Ishikawa (cell line): ENCODE measurements at regions not wholly inside any gene's neighbourhood (a gene's known extent, or its start where the extent isn't known, plus 50 kb on each side); places are given as distances from the start of the nearest gene placed in this dataset.

Experiments
- RAD21 ChIP-seq: IDR thresholded peaks from 2 replicates; pipeline ENCODE4 v1.6.1; 2012; ENCODE audit warnings: low read depth
- YY1 ChIP-seq: IDR thresholded peaks from 2 replicates; pipeline ENCODE4 v1.6.1; 2012; ENCODE audit warnings: low read depth

DNA sequence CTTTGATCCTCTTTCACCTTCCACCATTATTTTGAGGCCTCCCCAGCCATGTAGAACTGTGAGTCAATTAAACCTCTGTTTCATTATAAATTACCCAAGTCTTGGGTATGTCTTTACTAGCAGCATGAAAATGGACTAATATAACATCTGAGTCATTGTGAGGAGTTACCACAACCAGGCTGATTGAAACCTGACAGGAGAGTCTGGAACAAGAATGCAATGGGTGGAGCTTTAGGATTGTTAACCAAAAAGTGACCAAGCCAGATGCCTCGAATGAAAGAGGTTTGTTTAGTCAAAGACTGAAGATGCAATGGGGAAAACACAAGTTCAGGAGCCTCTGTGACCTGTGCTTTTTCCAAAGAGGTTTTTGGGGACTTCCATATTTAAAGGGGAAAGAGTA, 659.0 kb downstream of the SLITRK6 start:
- TF ChIP-seq RAD21 (no peak), YY1 (no peak)
